ENCODE measurements at regions not wholly inside any gene's neighbourhood (a gene's known extent, or its start where the extent isn't known, plus 50 kb on each side); places are given as distances from the start of the nearest gene placed in this dataset.

DNA sequence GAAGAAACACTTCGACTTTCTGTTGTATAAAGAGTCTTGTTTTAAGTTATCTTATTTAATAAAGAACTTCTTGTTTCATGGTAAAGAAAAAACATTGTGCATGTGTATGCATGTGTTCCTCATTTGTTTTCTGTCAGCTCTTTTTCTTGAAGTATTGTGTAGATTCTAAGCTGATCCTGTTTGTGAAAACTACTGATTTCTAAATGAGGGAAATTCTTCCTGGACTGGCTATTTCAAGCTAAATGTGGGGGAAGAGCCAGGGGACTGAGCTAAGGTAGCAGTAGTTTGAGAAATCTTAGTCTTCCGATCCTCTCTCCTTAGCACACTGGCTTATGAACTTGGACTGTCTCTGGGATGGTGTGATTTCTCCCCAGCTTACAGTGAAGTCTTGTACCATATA is 56.4 kb upstream of the RBMS1 start:
- DNase-seq, result no peak

DNA sequence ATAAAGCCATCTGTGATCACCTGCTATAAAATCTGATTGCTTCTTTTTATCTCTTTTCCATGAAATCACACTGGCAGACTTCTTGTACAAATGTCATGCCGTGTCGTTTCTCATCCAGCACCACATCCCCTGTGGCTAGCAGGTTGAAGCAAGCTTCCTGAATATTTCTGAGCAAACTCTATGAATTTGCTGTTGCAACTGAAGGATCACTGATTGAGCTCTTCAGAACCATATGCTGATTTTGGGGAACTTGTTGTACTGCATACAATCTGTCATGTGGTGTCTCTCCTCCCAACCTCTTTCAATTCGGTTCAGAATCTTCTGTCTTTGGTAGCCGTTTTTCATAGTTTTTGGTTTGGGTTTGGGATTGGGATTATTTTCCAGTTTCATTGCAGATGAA is 57.7 kb upstream of the RBMS1 start:
- DNase-seq, result no peak

DNA sequence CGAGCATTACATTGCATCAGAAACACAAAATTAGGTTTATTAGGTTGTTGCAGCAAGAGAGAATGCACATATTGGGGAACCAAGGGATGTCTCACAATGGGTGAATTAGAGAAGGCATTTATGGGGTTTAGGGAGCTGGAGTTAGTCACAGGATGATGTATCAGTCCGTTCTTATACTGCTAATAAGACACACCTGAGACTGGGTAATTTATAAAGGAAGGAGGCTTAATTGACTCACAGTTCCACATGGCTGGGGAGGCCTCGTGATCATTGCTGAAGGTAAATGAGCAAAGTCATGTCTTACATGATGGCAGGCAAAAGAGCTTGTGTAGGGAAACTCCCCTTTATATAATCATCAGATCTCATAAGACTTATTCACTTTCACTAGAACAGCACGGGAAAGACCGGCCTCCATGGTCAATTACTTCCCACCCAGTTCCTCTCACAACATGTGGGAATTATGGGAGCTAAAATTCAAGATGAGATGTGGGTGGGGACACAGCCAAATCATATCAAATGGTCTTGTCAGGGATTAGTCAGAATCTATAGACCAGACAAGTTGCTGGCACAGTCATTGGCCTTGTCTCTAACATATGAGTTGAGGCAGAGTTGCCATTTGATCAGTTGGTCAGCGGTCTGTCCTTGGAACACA is 61.9 kb upstream of the RBMS1 start:
- DNase-seq, result no peak

DNA sequence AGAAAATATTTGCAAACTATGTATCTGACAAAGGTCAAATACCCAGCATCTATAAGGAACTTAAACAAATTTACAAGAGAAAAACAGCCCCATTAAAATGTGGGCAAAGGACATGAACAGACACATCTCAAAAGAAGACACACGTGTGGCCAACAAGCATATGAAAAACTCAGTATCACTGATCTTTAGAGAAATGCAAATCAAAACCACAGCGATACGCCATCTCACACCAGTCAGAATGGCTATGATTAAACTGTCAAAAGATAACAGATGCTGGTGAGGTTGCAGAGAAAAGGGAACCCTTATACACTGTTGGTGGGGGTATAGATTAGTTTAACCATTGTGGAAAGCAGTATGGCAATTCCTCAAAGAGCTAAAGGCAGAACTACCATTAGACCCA is 64.3 kb upstream of the RBMS1 start:
- no peak for DNase-seq

DNA sequence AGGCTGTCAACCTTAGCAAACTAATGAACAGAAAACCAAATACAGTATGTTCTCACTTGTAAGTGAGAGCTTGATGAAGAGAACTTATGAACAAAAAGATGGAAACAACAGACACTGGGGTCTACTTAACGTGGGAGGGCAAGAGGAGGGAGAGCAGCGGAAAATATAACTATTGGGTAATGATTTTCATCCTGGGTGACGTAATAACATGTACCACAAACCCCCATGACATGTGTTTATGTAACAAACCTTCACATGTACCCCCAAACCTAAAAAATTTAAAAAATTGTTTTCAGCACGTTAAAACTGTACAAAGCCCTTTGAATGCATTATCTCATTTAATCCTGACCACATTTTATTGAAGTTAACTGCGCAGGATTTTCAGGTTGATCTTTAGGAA is 64.9 kb upstream of the RBMS1 start:
- DNase-seq, result no peak

DNA sequence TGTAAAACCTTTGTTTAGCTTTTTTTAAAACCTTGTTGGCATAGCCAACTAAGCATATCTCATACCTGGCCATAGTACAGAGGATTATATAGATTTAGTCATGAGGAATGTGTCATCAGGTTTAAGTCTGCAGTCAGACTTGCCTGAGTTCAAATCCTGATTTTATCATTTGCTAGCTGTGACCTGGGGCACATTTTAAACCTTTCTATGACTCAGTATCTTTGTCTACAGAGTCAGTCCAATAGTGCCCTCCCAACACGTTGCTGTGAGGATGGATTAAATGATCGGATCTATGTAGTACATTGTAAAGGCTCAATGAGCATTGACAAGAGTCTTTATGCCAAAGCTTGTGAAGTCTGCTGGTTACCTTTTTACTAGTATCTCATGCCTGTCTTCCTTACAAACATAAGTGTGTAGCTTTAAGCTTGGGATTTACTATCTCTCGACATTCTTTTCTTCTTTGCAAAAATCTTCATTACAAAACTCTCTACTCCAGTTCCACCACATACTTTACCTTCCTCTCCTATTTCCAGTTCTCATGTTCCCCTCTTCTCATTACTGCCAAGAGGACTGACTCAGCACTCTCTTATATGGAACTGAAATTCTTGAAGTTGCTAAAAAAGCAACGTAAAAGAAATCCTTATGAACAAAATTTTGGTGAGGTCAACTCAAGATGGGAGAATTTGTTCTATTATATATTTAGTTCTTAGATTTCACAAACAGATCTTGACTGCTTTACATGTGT is 68.1 kb upstream of the RBMS1 start:
- DNase-seq, result peak; percentile 80

DNA sequence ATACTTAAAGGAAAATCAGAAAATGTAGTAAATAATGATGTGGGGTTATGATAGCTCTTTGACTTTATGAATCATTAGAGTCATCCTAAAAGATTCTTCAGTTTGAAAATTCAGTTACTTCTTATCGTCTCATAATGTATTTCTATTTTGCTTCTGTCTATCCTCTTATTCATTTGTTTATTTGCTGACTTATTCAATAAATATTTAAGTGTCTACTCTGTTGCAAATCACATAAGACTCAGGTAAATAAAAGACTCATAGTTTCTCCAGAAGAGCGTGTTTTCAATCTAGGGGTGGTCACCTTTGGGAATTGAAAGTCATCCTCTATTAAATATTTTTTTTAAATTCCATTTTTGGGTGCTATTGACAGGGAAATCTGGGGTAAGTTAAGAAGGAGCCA is 69.1 kb upstream of the RBMS1 start:
- DNase-seq, result no peak

DNA sequence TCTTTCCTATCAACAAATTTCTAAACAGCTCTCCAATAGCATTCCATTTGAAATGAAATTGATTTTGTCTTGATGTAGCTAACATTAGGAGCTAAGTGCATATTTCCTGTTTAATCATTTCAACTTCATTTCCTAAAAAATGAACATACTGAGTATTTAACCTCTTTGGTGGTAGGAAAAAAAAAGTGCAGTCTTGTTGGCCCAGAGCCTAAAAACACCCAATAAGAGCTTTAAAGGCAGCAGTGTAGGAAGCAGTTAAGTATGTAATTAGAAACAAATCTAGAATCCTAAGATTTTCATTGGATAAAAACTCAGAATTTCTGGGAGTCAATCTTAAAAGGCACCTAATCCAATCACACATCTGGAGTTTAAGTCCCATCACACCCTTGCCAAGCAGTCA is 71.0 kb upstream of the RBMS1 start:
- DNase-seq, result no peak

DNA sequence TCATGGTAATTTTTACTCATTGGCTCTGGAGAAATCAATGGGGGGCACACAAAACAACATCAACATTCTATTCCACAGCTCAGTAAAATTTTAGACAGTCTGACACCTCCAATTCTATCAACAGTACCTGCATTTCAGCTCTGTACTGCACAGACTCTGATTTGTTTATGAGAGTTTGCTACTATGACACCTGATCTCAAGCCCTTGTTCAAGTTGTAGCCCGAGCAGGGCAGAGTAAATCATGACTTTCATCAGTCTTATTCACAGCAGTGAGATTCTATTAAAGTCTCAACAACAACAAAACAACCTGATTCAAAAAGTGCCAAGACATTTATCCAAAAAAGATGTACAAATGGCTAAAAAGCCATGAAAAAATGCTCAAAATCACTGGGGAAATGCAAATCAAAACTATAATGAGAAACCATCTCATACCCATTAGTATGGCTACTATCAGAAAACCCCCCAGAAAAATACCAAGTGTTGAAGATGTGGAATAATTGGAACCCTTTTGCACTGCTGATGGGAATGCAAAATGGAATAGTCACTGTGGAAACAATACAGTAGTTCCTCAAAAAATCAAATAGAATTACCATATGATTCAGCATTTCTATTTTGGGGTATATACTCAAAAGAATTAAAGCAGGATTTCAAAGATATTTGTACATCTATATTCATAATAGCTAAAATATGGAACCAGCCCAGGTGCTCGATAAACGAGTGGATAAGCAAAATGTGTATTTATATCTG is 71.7 kb upstream of the RBMS1 start:
- DNase-seq, result no peak

DNA sequence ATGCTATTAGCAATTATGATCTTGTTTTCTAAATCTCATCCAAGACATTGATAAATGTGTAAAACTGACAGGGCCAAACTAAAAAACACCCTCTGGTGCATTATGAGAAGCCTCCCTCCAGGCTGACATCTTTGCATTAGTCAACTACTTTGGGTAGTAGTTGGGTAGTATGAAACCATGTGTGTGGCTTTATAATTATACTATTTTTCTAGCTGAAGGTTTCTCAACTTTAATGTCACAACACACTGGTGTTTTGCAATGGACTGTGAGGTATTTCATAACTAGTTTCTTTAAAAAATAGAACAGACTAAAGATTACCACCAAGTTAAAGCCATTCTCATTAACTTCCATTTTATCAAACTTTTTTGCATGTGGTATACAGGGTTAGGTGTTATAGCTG is 73.1 kb upstream of the RBMS1 start:
- DNase-seq, result peak; percentile 26

DNA sequence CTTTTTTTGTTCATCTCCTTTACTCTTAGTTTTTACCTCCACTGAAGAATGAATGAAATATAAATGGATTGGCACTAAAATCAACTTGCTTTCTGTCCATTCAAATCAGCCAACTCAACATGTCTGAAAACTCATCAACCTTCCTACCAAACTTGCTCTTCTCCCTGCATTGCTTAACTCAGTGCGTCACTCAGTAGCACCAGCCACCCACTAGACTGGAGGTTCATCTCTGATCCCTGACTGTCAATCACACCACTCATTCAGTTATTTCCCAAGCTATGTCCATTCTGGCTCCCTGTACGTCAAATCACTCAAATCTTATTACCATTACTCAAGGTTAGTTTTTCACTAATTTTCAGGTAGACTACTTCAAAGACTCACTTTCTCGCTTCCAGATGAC is 75.2 kb upstream of the RBMS1 start:
- DNase-seq, result no peak

DNA sequence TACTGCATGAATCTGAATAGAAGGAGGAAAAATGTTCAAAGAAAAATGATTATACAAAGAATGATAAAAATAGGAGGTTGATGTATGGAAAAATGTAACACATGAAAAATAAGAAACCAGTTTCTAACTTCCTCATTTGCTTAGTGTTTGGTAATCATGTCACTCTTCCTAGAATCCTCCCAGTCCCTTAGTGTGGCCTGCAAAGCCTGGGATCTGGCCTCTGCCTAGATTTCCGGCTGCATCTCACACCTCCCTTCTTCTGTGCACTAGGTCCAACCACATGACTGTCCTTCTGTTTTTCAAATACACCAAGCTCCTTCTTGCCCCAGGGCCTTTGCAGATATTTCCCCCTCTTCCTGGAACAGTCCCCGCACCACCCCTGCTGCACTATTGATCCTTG is 76.8 kb upstream of the RBMS1 start:
- DNase-seq, result no peak

DNA sequence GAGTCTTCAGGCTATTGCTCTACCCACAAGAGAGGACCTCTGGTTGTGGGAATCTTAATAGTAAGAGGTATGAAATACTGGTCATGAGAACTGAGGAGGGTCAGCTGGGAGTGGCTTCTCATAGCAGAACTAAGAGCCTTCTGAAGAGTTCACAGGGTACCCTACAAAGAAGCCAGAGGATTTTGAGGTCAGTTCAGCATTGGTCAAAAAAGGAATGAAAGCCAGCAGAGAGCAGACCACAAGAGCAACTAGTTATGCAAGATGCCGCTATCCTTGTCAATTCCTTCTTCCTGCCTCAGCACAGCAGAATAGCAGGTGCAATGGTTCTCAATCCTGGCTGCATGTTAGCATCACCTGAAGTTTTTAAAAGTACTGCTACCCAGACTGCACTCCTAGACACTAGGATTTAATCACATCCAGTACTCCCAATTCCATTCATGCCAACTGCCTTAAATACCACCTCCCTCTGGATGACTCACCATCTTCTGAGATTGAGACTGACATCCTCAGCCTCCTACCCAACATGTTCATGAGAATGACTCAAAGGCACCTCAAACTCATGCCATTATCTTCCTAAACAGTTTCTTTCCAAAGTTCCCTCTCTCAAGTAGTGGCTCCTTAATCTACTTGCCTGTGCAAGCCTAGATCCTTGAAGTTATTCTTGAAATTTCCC is 81.0 kb upstream of the RBMS1 start:
- DNase-seq, result peak; percentile 88

DNA sequence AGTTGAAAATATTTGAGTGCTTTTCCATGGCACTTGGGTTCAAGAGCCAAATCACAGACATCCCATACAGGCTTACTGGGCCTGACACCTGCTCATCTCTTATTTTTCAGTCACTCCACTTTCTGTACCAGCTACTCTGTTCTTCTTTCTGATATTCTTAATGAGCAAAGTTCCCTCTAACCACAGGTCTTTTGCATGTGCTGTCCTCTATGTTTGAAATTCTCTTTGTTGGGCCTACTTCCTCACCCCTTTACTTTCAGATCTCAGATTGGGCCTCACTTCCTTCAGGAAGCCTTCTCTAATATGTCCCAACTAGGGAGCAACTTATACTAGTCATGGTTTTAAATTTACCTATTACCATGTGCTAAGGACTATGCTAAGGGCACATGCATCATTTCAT is 81.8 kb upstream of the RBMS1 start:
- no peak for DNase-seq

DNA sequence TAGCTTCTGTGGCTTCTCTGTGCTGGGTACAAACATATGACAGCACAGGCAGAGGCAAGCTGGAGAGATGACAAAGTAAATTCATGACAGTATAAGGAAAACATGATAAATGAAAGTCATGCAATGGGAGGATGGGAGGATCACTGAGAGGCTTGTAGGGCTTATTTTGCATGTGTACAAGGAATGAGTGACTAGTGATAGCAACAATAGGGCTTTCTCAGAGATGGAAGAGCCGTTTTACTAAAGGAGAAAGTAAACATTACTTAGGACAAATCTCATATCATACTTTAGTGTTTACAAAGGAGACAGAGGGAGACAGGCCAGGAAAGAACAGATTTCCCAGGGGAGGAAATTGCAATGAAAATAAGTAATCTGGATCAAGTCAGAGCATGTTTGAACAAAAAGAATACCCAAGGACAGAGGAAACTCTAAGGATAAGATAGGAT is 82.5 kb upstream of the RBMS1 start:
- peak; percentile 31 for DNase-seq

DNA sequence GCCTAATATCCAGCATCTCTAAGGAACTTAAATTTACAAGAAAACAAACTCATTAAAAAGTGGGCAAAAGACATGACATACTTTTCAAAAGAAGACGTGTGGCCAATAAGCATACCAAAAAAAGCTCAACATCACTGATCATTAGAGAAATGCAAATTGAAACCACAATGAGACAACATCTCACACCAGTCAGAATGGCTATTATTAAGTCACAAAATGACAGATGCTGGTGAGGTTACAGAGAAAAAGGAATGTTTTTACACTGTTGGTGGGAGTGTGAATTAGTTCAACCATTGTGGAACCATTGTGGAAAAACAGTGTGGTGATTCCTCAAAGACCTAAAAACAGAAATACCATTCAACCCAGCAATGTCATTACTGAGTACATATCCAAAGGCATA is 83.5 kb upstream of the RBMS1 start:
- peak; percentile 23 for DNase-seq

DNA sequence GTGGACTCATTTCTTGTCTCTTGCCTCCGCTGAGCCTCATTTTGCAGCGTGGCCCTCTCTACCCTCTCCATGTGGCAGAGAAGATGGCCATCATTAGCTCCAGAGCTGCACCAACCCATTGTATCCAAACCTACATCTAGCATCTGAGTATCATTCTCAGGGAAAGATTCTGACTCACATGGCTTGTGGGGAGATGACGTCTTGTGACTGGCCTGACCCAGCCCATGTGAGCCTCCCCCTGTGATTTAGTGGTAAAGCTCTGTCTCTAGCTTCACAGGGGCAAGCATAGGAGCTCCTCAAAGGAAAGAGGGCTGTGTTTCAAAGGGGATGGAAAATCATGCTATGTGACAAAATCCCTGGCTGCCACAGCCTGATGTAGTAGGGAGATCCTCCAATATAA is 87.4 kb upstream of the RBMS1 start:
- DNase-seq, result peak; percentile 63

DNA sequence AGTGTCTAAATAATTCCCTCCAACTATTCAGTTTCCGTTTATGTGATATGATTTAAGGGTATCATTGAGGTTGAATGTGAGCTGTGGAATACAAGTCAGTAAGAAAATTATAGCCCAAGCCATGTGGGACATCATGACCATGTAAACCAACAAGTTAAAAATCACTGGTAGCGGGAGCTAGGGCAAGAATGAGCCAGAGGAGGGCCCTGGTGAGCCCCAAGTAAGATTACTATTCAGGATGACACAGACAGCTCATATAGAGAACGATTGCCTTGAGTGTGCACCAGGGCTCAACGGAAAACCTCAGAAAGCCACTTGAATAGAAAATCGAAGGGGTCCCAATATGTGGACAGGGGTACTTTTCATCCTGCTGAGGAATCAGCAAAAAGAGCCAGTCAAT is 87.8 kb upstream of the RBMS1 start:
- DNase-seq, result no peak

DNA sequence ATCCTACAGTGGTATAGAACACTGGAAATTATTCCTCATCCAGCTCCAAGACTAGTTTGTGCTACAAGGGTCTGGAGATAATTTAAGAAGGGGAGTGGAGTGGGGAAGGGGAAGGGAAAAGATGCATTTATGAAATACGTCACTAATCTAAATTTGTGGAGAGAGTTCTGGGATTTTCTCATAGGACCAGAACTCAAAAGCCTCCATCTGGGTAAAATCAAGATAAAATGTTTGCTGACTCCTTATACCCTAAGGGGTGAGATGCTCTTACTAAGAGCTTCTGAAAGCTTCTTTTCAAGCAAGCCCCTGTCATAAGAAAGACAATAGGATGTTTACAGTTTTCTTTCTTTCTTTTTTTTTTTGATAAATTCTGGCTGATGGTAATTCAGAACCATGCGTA is 88.5 kb upstream of the RBMS1 start:
- no peak for DNase-seq

DNA sequence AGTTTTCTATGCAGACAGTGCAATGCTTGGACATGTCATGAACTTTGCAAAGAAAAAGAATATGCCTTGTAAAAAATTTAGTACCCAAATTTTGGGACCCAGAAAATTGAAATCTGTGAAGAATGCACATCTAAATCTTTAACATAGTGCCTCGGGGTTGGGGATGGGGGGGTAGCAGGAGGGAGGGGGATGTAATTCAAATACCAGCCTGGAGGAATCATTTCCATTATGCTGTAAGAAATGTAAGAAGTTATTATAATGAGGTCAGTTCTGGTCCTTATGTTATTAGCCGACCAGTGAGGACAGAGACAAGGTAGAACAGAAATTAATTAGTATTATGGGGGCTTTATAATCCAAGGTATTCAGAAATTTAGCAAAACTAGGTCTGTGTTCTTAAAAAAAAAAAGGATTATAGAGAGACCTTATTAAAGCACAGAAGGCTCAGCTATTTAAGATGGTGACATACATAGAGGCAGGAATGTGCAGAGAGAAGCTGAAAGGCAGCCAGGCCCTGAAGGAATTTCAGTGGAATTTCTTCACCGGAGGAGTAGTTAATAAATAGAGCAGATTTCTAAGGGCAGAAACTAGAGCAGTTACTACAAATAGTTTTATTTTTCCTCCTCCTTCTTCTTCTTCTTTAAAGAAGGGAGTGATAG is 89.0 kb upstream of the RBMS1 start:
- DNase-seq, result peak; percentile 90

DNA sequence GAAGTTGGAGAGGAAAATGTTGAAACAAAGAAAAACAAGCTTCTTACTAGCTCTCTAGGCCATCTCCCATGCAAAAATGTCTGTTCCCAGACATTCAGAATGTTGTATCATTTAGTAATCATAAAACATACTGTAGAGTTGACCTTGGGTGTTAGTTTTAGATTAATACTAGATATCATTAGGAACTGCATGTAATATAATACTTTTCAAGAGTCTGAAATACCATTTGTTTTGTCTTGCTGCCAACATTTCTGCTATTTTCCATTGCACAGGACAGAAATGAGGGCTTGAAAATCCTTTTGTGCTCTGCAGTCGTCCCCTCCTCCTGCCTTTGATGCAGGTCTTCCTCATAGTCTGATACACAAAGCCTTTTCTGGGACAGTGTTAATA is 89.5 kb upstream of the RBMS1 start:
- peak; percentile 85 for DNase-seq

DNA sequence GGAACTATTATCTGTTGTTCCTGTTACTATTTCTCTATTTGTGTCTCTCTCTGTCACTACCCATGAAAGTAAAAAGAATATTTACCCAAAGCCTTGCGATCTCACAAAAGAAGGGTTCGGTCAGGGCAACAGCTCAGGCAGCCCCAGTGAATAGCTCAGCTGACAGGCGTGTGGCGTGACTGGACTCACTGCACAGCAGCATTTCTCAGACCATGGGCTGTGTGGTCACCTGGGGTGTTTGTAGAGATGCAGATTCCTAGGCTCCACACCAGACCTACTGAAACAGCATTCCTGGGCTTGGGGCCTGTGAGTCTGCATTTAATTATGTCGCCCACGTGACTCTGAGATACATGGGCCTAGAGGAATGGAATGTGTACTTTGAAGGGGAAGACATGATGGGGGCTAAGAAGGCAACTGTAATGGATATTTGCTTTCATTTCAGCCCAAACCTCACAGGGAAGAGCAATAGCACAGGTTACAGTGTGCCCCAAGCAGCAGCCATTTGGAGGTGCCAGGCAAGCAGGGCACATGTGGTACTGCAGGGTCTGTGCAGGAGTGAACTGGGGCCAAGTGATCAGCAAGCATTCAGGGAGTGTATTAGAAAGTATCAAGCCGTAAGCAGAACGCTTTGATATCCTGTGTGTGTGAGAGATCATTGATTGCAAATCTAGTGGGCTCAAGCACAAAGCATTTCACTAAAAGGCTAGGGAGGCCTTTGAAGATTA is 90.4 kb upstream of the RBMS1 start:
- peak; percentile 34 for DNase-seq
